Lung (tissue), 11 donors: ENCODE measurements at regions not wholly inside any gene's neighbourhood (a gene's known extent, or its start where the extent isn't known, plus 50 kb on each side); places are given as distances from the start of the nearest gene placed in this dataset.

Source experiments
- ATAC-seq: fragments of 200-7000 bp; cut with Tn5 transposase; one replicate; pipeline ENCODE4 v1.9.1; 2020; ENCODE audit warnings: moderate number of reproducible peaks; ENCODE audit not compliant: insufficient read depth, low FRiP score
- DNase-seq, 3 donors: peaks; one replicate each; pipeline ENCODE4 v3.0.0-alpha.2; 2013 to 2017
- H3K27ac ChIP-seq, 2 donors: one replicate each; pipeline ENCODE4 v1.5.1; 2013; ENCODE audit warnings: mild to moderate bottlenecking in 2 of 2, moderate library complexity in 2 of 2, control low read depth in 1 of 2, inconsistent platforms in 1 of 2, low read depth in 1 of 2, low read length in 1 of 2
- H3K27me3 ChIP-seq, 3 donors: one replicate each; pipeline ENCODE4 v1.5.1; 2013; ENCODE audit warnings: low read length in 2 of 3; ENCODE audit not compliant: control insufficient read depth in 3 of 3, insufficient read depth in 3 of 3
- H3K36me3 ChIP-seq, 4 donors: one replicate each; pipeline ENCODE4 v1.5.1; 2013; ENCODE audit warnings: low read length in 4 of 4, mild to moderate bottlenecking in 1 of 4, moderate library complexity in 1 of 4; ENCODE audit not compliant: control insufficient read depth in 4 of 4, insufficient read depth in 4 of 4
- H3K4me1 ChIP-seq, 5 donors: one replicate each; pipeline ENCODE4 v1.5.1; 2013; ENCODE audit warnings: low read length in 5 of 5, mild to moderate bottlenecking in 2 of 5, moderate library complexity in 1 of 5; ENCODE audit not compliant: control insufficient read depth in 5 of 5, insufficient read depth in 5 of 5
- H3K4me3 ChIP-seq: one replicate; pipeline ENCODE4 v1.5.1; 2013; ENCODE audit warnings: mild to moderate bottlenecking, control low read depth, moderate library complexity
- H3K9ac ChIP-seq, 2 donors: one replicate each; pipeline ENCODE4 v1.5.1; 2013; ENCODE audit warnings: low read length in 2 of 2, control low read depth in 1 of 2; ENCODE audit not compliant: insufficient read depth in 1 of 2
- H3K9me3 ChIP-seq, 4 donors: one replicate each; pipeline ENCODE4 v1.5.1; 2013; ENCODE audit warnings: low read length in 3 of 4, mild to moderate bottlenecking in 1 of 4, moderate library complexity in 1 of 4; ENCODE audit not compliant: control insufficient read depth in 4 of 4, insufficient read depth in 3 of 4
- WGBS, 2 donors: extraction: QIAGEN DNeasy Blood & Tissue Kit; methylation state at CpG; one replicate each; pipeline ENCODE4 v1.1.7; 2013; 5-methylcytosine and 5-hydroxymethylcytosine counted together
- TF ChIP-seq, protein P1 (sequence below): IDR thresholded peaks from 2 replicates; pipeline ENCODE4 v1.5.1; 2012; ENCODE audit warnings: mild to moderate bottlenecking; ENCODE audit errors: control extremely low read depth, extremely low read depth
- donor health status: control.
- donor health status: control.
- donor health status: Bipolar disorder and iron deficiency.
- donor health status: healthy.
- donor health status: DM: yes; HTN: yes; CAD: no.

DNA sequence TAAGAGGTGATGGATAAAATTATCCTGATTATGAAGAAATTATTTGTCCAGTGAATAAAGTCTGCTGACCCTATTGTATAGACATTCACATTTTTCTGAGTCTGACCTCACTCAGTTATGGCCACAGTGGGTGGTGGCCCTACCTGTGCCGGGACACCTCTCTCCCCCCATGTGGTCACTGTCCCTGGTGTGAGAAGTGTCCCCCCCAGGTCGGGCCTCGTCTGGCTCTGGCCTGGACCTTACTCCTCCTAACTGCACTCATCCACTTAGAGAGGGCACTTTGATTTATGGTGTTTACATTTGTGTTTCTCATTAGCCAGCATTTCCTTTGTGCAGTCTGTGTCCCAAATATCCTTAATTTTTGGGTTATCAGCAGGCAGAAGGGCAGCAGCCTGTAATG lies 59.6 kb upstream of the ZNF32 start:
- Histone ChIP-seq H3K27me3 (no peaks in the 10 kb centered on the region), H3K4me3 (no peak overlapping the region), H3K4me1 (peaks cover 0 to 5% (median 3%) of the 10 kb centered on the region in 5 donors), H3K36me3 (no peaks in the 10 kb centered on the region), H3K27ac (peak overlapping the region in 1 of 2 donors; percentile 60), H3K9ac (no peak overlapping the region), H3K9me3 (peaks cover 0 to 2% (median 0%) of the 10 kb centered on the region in 4 donors)
- peak; percentile 17 for ATAC-seq
- WGBS, 2 donors: 41 to 58% methylated on average over 3 of the region's 3 CpGs
- DNase-seq: no peak
- TF ChIP-seq, protein P1, sequence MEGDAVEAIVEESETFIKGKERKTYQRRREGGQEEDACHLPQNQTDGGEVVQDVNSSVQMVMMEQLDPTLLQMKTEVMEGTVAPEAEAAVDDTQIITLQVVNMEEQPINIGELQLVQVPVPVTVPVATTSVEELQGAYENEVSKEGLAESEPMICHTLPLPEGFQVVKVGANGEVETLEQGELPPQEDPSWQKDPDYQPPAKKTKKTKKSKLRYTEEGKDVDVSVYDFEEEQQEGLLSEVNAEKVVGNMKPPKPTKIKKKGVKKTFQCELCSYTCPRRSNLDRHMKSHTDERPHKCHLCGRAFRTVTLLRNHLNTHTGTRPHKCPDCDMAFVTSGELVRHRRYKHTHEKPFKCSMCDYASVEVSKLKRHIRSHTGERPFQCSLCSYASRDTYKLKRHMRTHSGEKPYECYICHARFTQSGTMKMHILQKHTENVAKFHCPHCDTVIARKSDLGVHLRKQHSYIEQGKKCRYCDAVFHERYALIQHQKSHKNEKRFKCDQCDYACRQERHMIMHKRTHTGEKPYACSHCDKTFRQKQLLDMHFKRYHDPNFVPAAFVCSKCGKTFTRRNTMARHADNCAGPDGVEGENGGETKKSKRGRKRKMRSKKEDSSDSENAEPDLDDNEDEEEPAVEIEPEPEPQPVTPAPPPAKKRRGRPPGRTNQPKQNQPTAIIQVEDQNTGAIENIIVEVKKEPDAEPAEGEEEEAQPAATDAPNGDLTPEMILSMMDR: no peak

DNA sequence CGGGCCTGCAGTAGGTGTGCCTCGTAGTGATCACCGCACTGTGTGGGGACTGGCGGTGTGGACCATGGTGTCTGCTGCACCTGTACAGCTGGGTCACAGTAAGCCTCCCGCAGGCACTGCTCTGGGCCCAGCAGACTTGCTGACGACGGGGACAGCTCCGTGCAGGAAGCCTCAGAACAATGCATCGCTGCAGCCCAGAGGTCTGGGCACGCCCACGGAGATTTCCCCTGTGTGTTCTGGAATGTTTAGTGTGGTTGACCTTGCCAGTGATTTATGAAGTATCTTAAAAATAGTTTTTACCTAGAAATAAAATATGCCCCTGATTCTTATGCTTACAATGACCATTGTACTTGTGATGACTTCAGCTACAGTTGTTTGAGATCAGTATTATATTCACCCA lies 59.1 kb upstream of the ZNF32 start:
- peaks cover 0 to 5% (median 3%) of the 10 kb centered on the region in 5 donors for H3K4me1 ChIP-seq
- H3K27me3 ChIP-seq: no peaks in the 10 kb centered on the region
- no peak overlapping the region for H3K4me3 ChIP-seq
- TF ChIP-seq, protein P1: no peak
- no peak for ATAC-seq
- DNase-seq: no peak
- peak overlapping the region in 1 of 2 donors; percentile 36 for H3K27ac ChIP-seq
- 61 to 73% methylated on average over 11 of the region's 11 CpGs for WGBS, 2 donors
- peaks cover 0 to 2% (median 0%) of the 10 kb centered on the region in 4 donors for H3K9me3 ChIP-seq
- H3K36me3 ChIP-seq: no peaks in the 10 kb centered on the region
- H3K9ac ChIP-seq: no peak overlapping the region

DNA sequence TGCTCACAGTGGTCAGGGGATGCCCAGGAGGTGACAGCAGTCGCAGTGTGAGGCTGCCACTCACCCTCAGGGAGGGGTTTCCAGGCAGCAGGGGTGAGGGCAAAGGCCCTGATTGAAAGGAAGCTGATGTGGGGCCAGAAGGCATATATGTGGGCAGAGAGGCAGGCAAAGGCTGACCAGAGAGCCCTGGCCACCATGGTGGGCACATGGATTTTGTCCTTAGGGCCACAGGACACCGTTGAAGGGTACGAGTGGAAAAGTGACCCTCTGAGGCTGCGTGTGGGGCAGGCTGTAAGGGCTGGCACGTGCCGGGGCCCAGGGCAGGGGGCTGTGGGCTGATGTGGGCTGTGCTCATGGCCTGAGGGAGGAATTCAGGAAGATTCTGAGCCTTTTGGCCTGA lies 57.5 kb upstream of the ZNF32 start:
- Histone ChIP-seq H3K9me3 (peaks cover 0 to 2% (median 0%) of the 10 kb centered on the region in 4 donors), H3K4me1 (peaks cover 0 to 5% (median 3%) of the 10 kb centered on the region in 5 donors), H3K4me3 (no peak overlapping the region), H3K9ac (no peak overlapping the region), H3K27ac (peak overlapping the region in 1 of 2 donors; percentile 56), H3K27me3 (no peaks in the 10 kb centered on the region), H3K36me3 (no peaks in the 10 kb centered on the region)
- DNase-seq (no peak), ATAC-seq (no peak)
- WGBS, 2 donors: 93 to 94% methylated on average over 6 of the region's 6 CpGs
- TF ChIP-seq, protein P1: no peak

DNA sequence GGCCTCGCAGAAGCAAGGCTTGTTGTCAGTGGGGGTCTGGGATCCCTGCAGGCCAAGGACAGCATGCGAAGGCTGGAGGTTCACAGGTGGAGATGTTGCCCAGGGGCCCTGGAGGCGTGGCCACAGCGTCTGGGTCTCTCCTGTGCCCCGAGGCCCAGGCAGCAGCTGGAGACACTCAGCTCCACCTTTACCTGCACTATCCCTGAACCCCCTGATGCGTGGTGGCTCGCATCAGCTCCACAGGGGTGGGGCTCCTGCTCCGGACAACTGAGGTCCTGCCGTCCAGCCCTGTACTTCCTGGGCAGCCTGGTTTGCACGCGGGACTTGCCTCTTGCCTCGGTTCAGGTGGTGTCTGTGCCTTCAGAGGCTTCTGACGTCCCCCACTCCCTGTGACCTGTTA lies 54.6 kb upstream of the ZNF32 start:
- ATAC-seq (no peak), DNase-seq (no peak)
- WGBS, 2 donors: 88 to 92% methylated on average over 13 of the region's 13 CpGs
- TF ChIP-seq, protein P1: no peak
- Histone ChIP-seq H3K4me3 (no peak overlapping the region), H3K4me1 (peaks cover 1 to 26% (median 13%) of the 10 kb centered on the region in 5 donors), H3K36me3 (no peaks in the 10 kb centered on the region), H3K27me3 (no peaks in the 10 kb centered on the region), H3K27ac (no peak overlapping the region), H3K9ac (no peak overlapping the region), H3K9me3 (peaks cover 0 to 2% (median 0%) of the 10 kb centered on the region in 4 donors)
